Activated T-cell treated with anti-CD3 and anti-CD28 coated beads, Interleukin-2, amount 50 U/mL, for 72 hours (primary cell): ENCODE measurements at regions not wholly inside any gene's neighbourhood (a gene's known extent, or its start where the extent isn't known, plus 50 kb on each side); places are given as distances from the start of the nearest gene placed in this dataset.

ENCODE experiments used
- ATAC-seq, 2 donors: fragments of 150-1000 bp; cut with Tn5 transposase; replicated peaks in 1 of 2; 2 replicates each; pipeline ENCODE4 v1.10.0; 2021; ENCODE audit warnings: moderate library complexity in 2 of 2, mild to moderate bottlenecking in 1 of 2
- DNase-seq, 2 donors: peaks; one replicate each; pipeline ENCODE4 v3.0.0; 2021 to 2022; ENCODE audit warnings: mixed read lengths in 1 of 2
- H3K27ac Mint-ChIP-seq: one replicate; pipeline ENCODE4 v1.8.0; 2022; ENCODE audit warnings: mild to moderate bottlenecking, moderate library complexity, mixed read lengths
- H3K27me3 Mint-ChIP-seq: one replicate; pipeline ENCODE4 v1.8.0; 2022; ENCODE audit warnings: low read depth, mixed read lengths
- H3K36me3 Mint-ChIP-seq, 2 donors: one replicate each; pipeline ENCODE4 v1.8.0; 2022; ENCODE audit warnings: mixed read lengths in 2 of 2, mild to moderate bottlenecking in 1 of 2; ENCODE audit not compliant: insufficient read depth in 2 of 2
- H3K4me1 Mint-ChIP-seq: one replicate; pipeline ENCODE4 v1.8.0; 2022; ENCODE audit warnings: low read depth, mixed read lengths
- H3K4me3 Mint-ChIP-seq, 2 donors: one replicate each; pipeline ENCODE4 v1.8.0; 2022; ENCODE audit warnings: mild to moderate bottlenecking in 2 of 2, mixed read lengths in 2 of 2, moderate library complexity in 2 of 2
- H3K9me3 Mint-ChIP-seq, 2 donors: one replicate each; pipeline ENCODE4 v1.8.0; 2022; ENCODE audit warnings: mixed read lengths in 2 of 2

GRCh38 chr18:73895701-73896100 is 251.9 kb downstream of the FBXO15 start:
- no peaks in the 10 kb centered on the region for H3K27me3 Mint-ChIP-seq
- DNase-seq = no peak
- peaks cover 12% of the 10 kb centered on the region for H3K4me1 Mint-ChIP-seq
- no peak for ATAC-seq
- H3K9me3 Mint-ChIP-seq = no peaks in the 10 kb centered on the region
- no peak overlapping the region for H3K4me3 Mint-ChIP-seq
- no peak overlapping the region for H3K27ac Mint-ChIP-seq
- H3K36me3 Mint-ChIP-seq = no peaks in the 10 kb centered on the region

DNA sequence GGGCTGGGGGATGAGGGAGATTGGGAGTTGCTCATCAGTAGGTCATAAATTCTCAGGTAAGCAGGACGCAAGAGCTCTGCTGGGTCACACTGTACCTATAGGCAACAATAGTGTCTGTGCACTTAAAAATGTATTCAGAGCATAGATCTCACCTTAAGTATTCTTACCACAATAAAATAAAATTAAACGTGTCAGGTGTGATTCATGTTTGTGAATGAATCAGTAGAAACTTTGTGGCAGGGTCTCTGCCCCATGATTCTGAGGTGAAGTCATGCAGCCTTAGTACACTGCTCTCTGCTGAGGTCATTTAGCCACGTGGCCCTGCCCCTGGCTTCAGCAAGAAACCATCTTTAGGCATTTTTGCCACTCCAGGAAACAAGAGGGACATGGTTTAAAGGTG is 253.8 kb downstream of the FBXO15 start:
- no peak overlapping the region for H3K27ac Mint-ChIP-seq
- peak in 1 of 2 donors; percentile 30 for DNase-seq
- H3K4me1 Mint-ChIP-seq = peaks cover 12% of the 10 kb centered on the region
- no peaks in the 10 kb centered on the region for H3K27me3 Mint-ChIP-seq
- H3K36me3 Mint-ChIP-seq = no peaks in the 10 kb centered on the region
- peak; percentile 88 to 96 for ATAC-seq
- H3K4me3 Mint-ChIP-seq = no peak overlapping the region
- H3K9me3 Mint-ChIP-seq = no peaks in the 10 kb centered on the region

DNA sequence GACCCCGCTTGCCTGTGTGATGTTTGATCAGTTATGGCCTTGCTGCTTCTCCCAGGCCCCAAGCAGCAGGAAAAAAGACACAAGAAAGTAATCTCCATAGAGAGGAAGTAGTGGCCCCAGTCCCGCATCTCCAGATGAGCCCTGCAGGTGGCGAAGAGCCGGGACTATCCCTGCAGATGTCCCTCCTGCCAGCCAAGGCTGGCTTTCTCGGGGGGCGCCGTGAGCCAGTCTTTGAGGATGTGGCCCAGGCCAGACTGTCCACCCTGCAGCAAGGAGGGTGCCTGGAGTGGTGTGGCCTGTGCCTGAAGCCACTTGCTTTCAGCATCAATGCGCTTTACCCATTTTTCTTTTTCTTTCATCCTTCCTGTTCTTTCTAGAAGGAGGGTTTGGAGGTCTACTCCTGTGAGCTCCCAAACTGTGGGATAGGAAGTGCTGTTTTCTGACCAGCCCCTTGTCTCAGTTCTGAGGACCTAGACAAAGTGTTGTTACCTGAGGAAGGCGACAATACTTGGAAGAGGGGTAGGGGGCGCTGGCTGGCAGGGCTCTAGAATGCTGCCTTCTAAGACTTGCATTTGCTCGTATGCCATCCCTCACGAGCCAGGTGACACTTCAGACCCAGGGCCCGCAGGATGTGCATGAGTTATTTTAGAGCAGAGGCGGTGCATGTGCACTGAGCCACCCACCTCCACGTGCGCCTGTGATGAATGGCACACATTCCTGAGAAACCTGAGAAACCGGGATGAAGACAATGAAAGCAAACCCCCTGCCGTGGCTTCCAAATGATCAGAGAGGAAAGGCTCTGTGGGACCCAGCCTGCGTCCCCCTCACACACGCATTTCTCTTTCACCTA is 255.8 kb downstream of the FBXO15 start:
- Mint-ChIP-seq H3K36me3 (no peaks in the 10 kb centered on the region), H3K4me3 (no peak overlapping the region), H3K27ac (no peak overlapping the region), H3K9me3 (no peaks in the 10 kb centered on the region), H3K4me1 (peaks cover 12% of the 10 kb centered on the region), H3K27me3 (no peaks in the 10 kb centered on the region)
- no peak for ATAC-seq
- no peak for DNase-seq

DNA sequence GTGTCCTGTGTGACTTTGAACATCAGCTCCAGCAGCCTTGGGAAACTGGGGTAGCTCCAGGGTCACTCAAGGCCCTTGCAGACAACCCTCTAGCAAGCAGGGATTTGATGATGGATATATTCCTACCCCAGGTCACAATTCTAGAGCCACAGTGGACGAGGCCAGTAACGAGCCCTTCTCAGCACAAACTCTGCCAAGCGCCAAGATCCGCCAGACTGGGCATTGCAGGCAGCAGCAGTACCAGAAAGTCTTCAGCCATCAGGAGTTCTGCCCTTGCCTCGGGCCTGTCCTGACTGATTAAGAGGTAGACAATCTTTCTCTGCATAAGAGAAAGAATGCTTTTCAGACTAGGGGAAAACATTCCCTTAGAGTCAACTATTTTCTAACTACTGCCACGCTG is 259.1 kb downstream of the FBXO15 start:
- Mint-ChIP-seq H3K36me3 (no peaks in the 10 kb centered on the region), H3K9me3 (no peaks in the 10 kb centered on the region), H3K27me3 (no peaks in the 10 kb centered on the region), H3K4me3 (no peak overlapping the region), H3K27ac (no peak overlapping the region), H3K4me1 (peaks cover 1% of the 10 kb centered on the region)
- no peak for ATAC-seq
- no peak for DNase-seq

- DNase-seq (no peak), ATAC-seq (no peak)
- H3K4me1 Mint-ChIP-seq = no peaks in the 10 kb centered on the region
- H3K27ac Mint-ChIP-seq = no peak overlapping the region
- H3K36me3 Mint-ChIP-seq = no peaks in the 10 kb centered on the region
- H3K9me3 Mint-ChIP-seq = no peaks in the 10 kb centered on the region
- no peaks in the 10 kb centered on the region for H3K27me3 Mint-ChIP-seq
- H3K4me3 Mint-ChIP-seq = no peak overlapping the region
Observed at GRCh38 chr18:73887801-73888200, 259.8 kb downstream of the FBXO15 start.

GRCh38 chr18:73884868-73885267 is 262.8 kb downstream of the FBXO15 start:
- no peaks in the 10 kb centered on the region for H3K27me3 Mint-ChIP-seq
- ATAC-seq = no peak
- H3K4me1 Mint-ChIP-seq = no peaks in the 10 kb centered on the region
- H3K36me3 Mint-ChIP-seq = no peaks in the 10 kb centered on the region
- H3K9me3 Mint-ChIP-seq = no peaks in the 10 kb centered on the region
- no peak overlapping the region for H3K27ac Mint-ChIP-seq
- DNase-seq = no peak
- H3K4me3 Mint-ChIP-seq = no peak overlapping the region

- Mint-ChIP-seq H3K27ac (no peak overlapping the region), H3K27me3 (no peaks in the 10 kb centered on the region), H3K9me3 (no peaks in the 10 kb centered on the region), H3K4me3 (no peak overlapping the region), H3K4me1 (no peaks in the 10 kb centered on the region), H3K36me3 (no peaks in the 10 kb centered on the region)
- ATAC-seq = no peak
- DNase-seq = no peak
Observed at GRCh38 chr18:73881396-73881917, 266.2 kb downstream of the FBXO15 start.

- no peaks in the 10 kb centered on the region for H3K27me3 Mint-ChIP-seq
- H3K36me3 Mint-ChIP-seq = no peaks in the 10 kb centered on the region
- H3K4me3 Mint-ChIP-seq = no peak overlapping the region
- no peak for DNase-seq
- H3K4me1 Mint-ChIP-seq = no peaks in the 10 kb centered on the region
- no peak for ATAC-seq
- H3K27ac Mint-ChIP-seq = no peak overlapping the region
- H3K9me3 Mint-ChIP-seq = no peaks in the 10 kb centered on the region
Observed at GRCh38 chr18:73880387-73880786, 267.2 kb downstream of the FBXO15 start.

DNA sequence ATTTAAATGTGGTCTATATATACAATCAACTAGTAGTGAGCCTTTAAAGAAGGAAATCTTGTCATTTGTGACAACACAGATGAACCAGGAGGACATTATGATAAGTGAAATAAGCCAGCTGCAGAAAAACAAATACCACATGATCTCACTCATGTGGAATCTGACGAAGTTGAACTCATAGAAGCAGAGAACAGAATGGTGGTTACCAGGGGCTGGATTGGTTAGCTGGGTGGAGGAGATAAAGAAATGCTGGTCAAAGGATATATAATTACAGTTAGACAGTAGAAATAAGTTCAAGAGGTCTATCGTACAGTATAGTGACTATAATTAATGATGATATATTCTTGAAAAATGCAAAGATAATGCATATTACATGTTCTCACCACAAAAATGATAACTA is 267.9 kb downstream of the FBXO15 start:
- Mint-ChIP-seq H3K4me3 (no peak overlapping the region), H3K36me3 (no peaks in the 10 kb centered on the region), H3K4me1 (no peaks in the 10 kb centered on the region), H3K27ac (no peak overlapping the region), H3K27me3 (no peaks in the 10 kb centered on the region), H3K9me3 (no peaks in the 10 kb centered on the region)
- ATAC-seq (no peak), DNase-seq (no peak)

DNA sequence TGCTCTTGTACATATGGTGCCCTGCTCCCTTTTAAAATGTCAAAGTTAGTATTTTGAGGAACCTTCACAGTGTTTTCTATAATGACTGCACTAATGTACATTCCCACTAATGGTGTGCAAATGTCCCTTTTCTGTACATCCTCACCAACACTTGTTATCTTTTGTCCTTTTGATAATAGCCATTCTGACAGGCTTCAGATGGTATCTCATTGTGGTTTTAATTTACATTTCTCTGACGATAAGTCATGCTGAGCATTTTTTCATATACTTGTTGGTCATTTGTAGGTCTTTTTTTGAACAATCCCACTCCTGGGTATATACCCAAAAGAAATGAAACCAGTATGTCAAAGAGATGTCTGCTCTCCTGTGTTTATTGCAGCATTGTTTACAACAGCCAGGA is 268.3 kb downstream of the FBXO15 start:
- Mint-ChIP-seq H3K27me3 (no peaks in the 10 kb centered on the region), H3K9me3 (no peaks in the 10 kb centered on the region), H3K36me3 (no peaks in the 10 kb centered on the region), H3K27ac (no peak overlapping the region), H3K4me3 (no peak overlapping the region), H3K4me1 (no peaks in the 10 kb centered on the region)
- no peak for DNase-seq
- ATAC-seq = no peak

DNA sequence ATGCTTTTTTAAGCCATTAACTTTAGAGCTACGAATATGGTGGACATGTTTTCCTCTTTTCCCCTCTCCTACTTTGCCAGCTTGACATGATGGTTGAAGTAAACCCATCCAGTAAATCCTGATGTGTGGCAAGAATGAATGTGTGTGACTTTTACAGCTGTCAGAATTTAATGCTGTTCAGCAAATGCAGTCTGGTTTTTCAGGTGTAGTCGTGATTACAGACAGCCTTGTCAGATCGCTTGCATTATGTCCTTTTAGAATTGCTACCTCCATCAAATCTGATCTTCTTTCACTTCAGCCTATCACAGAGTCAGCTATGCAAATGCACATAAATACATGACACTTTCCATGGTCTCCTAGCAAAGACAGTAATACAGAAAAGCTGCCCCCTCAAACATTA is 278.5 kb downstream of the FBXO15 start:
- H3K4me1 Mint-ChIP-seq = no peaks in the 10 kb centered on the region
- no peaks in the 10 kb centered on the region for H3K27me3 Mint-ChIP-seq
- ATAC-seq (no peak), DNase-seq (no peak)
- H3K36me3 Mint-ChIP-seq = peaks cover 0 to 2% of the 10 kb centered on the region in 2 donors
- no peak overlapping the region for H3K27ac Mint-ChIP-seq
- no peaks in the 10 kb centered on the region for H3K9me3 Mint-ChIP-seq
- no peak overlapping the region for H3K4me3 Mint-ChIP-seq

DNA sequence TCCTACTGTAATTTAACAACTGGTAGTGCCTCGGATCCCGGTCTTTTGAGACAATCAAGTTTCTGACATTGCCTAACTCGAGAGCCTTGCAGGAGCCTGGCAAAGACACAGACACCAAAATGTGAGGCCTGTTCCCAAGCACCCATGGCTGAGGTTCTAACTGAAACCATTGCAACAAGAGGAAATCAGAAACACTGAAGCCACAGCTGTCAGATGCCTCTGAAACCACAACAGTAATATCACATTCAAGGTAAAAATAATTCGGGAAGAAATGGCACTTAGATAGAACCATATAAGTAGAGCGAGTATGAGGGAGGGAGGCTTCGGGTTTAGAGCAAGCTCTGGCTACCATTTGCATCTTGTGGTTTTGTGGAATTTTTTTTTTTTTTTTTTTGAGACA is 285.9 kb downstream of the FBXO15 start:
- no peak overlapping the region for H3K27ac Mint-ChIP-seq
- H3K27me3 Mint-ChIP-seq = no peaks in the 10 kb centered on the region
- DNase-seq (no peak), ATAC-seq (no peak)
- H3K36me3 Mint-ChIP-seq = no peaks in the 10 kb centered on the region
- H3K9me3 Mint-ChIP-seq = no peaks in the 10 kb centered on the region
- H3K4me3 Mint-ChIP-seq = no peak overlapping the region
- H3K4me1 Mint-ChIP-seq = peaks cover 6% of the 10 kb centered on the region

- no peak for ATAC-seq
- Mint-ChIP-seq H3K27ac (no peak overlapping the region), H3K36me3 (no peaks in the 10 kb centered on the region)
Observed at GRCh38 chr18:73859837-73860397, 287.7 kb downstream of the FBXO15 start.

More at GRCh38 chr18:73859837-73860397, 287.7 kb downstream of the FBXO15 start:
- Mint-ChIP-seq H3K27me3 (no peaks in the 10 kb centered on the region), H3K4me3 (no peak overlapping the region), H3K4me1 (peaks cover 6% of the 10 kb centered on the region), H3K9me3 (no peaks in the 10 kb centered on the region)
- no peak for DNase-seq
